ENCODE measurements at regions not wholly inside any gene's neighbourhood (a gene's known extent, or its start where the extent isn't known, plus 50 kb on each side); places are given as distances from the start of the nearest gene placed in this dataset.

GRCh38 chr5:6235726-6236125 is 142.6 kb downstream of the MED10 start:
- TF ChIP-seq ZNF146 (tag by site-specific recombination; IDR thresholded peaks at IDR 0.05): no peak
- TF ChIP-seq ZNF175 (tag by site-specific recombination; IDR thresholded peaks at IDR 0.05): no peak
- no peak for TF ChIP-seq ZNF350 (tag by site-specific recombination; IDR thresholded peaks at IDR 0.05)
- TF ChIP-seq, protein P1, sequence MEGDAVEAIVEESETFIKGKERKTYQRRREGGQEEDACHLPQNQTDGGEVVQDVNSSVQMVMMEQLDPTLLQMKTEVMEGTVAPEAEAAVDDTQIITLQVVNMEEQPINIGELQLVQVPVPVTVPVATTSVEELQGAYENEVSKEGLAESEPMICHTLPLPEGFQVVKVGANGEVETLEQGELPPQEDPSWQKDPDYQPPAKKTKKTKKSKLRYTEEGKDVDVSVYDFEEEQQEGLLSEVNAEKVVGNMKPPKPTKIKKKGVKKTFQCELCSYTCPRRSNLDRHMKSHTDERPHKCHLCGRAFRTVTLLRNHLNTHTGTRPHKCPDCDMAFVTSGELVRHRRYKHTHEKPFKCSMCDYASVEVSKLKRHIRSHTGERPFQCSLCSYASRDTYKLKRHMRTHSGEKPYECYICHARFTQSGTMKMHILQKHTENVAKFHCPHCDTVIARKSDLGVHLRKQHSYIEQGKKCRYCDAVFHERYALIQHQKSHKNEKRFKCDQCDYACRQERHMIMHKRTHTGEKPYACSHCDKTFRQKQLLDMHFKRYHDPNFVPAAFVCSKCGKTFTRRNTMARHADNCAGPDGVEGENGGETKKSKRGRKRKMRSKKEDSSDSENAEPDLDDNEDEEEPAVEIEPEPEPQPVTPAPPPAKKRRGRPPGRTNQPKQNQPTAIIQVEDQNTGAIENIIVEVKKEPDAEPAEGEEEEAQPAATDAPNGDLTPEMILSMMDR (tag by site-specific recombination; IDR thresholded peaks at IDR 0.05): no peak
- TF ChIP-seq ZNF561 (tag by site-specific recombination; IDR thresholded peaks at IDR 0.05; ENCODE audit: borderline replicate concordance): no peak
- no peak for TF ChIP-seq ATF2 (tag by site-specific recombination; IDR thresholded peaks at IDR 0.05; ENCODE audit: low read depth)
- TF ChIP-seq IKZF3 (tag by site-specific recombination; IDR thresholded peaks at IDR 0.05): no peak
- no peak for TF ChIP-seq ZNF837 (tag by site-specific recombination; IDR thresholded peaks at IDR 0.05)
- TF ChIP-seq GLIS2 (tag by site-specific recombination; IDR thresholded peaks at IDR 0.05): no peak
- TF ChIP-seq ZNF19 (tag by site-specific recombination; IDR thresholded peaks at IDR 0.05; ENCODE audit: low read depth): no peak
- TF ChIP-seq YY2 (tag by site-specific recombination; IDR thresholded peaks at IDR 0.05): no peak
- TF ChIP-seq REST (tag by site-specific recombination; IDR thresholded peaks at IDR 0.05): no peak
- TF ChIP-seq ZNF274 (IDR thresholded peaks at IDR 0.05; ENCODE audit: low read length): no peak
- no peak for TF ChIP-seq ZNF274 (tag by site-specific recombination; IDR thresholded peaks at IDR 0.05; ENCODE audit: borderline replicate concordance)
